ENCODE measurements at regions not wholly inside any gene's neighbourhood (a gene's known extent, or its start where the extent isn't known, plus 50 kb on each side); places are given as distances from the start of the nearest gene placed in this dataset.

DNA sequence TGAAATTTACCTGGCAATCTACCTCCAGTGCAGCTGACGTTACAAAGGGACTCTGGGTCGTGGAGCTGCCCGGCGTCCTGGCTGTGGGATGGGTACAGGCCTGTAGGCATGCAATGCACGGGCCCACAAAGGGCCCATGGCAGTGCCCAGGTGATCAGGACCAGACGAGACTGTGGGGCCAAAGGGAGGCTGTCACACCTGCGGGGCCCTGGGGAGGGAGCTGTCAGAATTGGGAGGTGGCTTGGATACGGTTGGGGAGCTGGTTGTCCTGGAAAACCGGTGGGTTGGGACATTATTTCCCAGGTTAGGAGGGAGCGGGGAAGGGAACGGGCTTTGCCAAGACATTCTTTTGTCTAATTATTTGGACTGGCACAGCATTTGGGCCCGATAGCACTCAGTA, 958.5 kb downstream of the BRD1 start:
- H3K4me3 ChIP-seq, result no peak overlapping the region
- TF ChIP-seq Cebpa-rat (IDR thresholded peaks at IDR 0.05), result no peak
- no peak overlapping the region for H3K27ac ChIP-seq
- H3K4me2 ChIP-seq, result no peak overlapping the region
- H3K27me3 ChIP-seq, result peaks cover 0 to 10% (median 0%) of the 10 kb centered on the region in 11 experiments; a peak in 5 of 22 replicates
- H3K36me3 ChIP-seq, result no peaks in the 10 kb centered on the region
- H3K4me1 ChIP-seq, result peaks cover 0 to 17% (median 15%) of the 10 kb centered on the region in 10 experiments; a peak in 12 of 20 replicates
- H3K9ac ChIP-seq, result no peak overlapping the region
- H3K9me3 ChIP-seq (replicated peaks in 1 of 11), result peaks cover 0 to 9% (median 0%) of the 10 kb centered on the region in 11 experiments; a peak in 3 of 22 replicates
- H4K20me1 ChIP-seq, result peaks cover 0 to 11% (median 0%) of the 10 kb centered on the region in 11 experiments; a peak in 3 of 22 replicates

DNA sequence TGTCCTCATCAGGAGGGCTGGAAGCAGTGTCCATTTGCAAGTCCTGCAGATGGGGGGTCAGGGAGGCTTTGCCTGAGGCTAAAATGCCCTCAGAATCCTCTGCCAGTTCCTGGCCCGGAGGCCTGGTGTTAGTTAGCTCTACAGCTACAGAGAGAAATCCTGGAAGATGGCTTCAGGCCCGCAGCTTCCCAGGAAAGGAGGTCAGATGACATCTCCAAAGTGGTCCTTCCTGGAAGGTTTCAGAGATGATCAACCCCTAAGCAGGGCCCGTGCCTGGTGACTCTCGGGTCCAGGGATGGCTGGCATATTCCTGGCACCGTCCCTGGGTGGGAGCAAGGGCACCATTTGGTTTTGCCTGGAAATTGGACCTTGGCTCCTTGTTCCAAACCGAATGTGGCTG, 959.1 kb downstream of the BRD1 start:
- H3K9ac ChIP-seq, result no peak overlapping the region
- H3K27me3 ChIP-seq, result peaks cover 0 to 10% (median 0%) of the 10 kb centered on the region in 11 experiments; a peak in 5 of 22 replicates
- no peak for TF ChIP-seq Cebpa-rat (IDR thresholded peaks at IDR 0.05)
- H3K4me2 ChIP-seq, result no peak overlapping the region
- no peak overlapping the region for H3K27ac ChIP-seq
- no peaks in the 10 kb centered on the region for H3K36me3 ChIP-seq
- no peak overlapping the region for H3K4me3 ChIP-seq
- H3K4me1 ChIP-seq, result peaks cover 0 to 17% (median 15%) of the 10 kb centered on the region in 10 experiments; a peak in 12 of 20 replicates
- peaks cover 0 to 9% (median 0%) of the 10 kb centered on the region in 11 experiments; a peak in 3 of 22 replicates for H3K9me3 ChIP-seq (replicated peaks in 1 of 11)
- H4K20me1 ChIP-seq, result peaks cover 0 to 11% (median 0%) of the 10 kb centered on the region in 11 experiments; a peak in 3 of 22 replicates

DNA sequence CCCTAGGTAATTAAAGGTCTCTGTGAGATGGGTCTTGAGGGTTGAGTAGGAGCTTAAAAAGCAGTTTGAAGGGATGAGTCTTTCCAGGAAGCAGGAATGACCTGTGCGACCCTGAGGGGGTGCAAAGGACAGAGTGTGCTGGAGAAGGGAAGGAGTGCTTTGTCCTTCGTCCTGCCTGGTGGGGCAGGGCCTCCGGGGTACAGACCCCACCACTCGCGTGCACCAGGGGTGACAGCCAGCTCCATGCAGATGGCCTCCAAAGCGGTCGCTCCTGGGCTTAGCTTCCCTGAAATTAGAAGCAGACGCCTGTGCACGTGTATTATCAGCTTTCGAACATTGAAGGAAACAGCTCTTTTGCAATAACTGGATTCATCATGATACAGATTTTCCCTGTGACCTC, 959.8 kb downstream of the BRD1 start:
- Histone ChIP-seq H3K27ac (no peak overlapping the region), H3K27me3 (peaks cover 0 to 10% (median 0%) of the 10 kb centered on the region in 11 experiments; a peak in 5 of 22 replicates), H4K20me1 (peaks cover 0 to 11% (median 0%) of the 10 kb centered on the region in 11 experiments; a peak in 3 of 22 replicates), H3K4me1 (peaks cover 0 to 17% (median 15%) of the 10 kb centered on the region in 10 experiments; a peak in 12 of 20 replicates), H3K9me3 (replicated peaks in 1 of 11) (peaks cover 0 to 9% (median 0%) of the 10 kb centered on the region in 11 experiments; a peak in 3 of 22 replicates), H3K9ac (no peak overlapping the region), H3K4me3 (no peak overlapping the region), H3K4me2 (no peak overlapping the region), H3K36me3 (no peaks in the 10 kb centered on the region)
- no peak for TF ChIP-seq Cebpa-rat (IDR thresholded peaks at IDR 0.05)

DNA sequence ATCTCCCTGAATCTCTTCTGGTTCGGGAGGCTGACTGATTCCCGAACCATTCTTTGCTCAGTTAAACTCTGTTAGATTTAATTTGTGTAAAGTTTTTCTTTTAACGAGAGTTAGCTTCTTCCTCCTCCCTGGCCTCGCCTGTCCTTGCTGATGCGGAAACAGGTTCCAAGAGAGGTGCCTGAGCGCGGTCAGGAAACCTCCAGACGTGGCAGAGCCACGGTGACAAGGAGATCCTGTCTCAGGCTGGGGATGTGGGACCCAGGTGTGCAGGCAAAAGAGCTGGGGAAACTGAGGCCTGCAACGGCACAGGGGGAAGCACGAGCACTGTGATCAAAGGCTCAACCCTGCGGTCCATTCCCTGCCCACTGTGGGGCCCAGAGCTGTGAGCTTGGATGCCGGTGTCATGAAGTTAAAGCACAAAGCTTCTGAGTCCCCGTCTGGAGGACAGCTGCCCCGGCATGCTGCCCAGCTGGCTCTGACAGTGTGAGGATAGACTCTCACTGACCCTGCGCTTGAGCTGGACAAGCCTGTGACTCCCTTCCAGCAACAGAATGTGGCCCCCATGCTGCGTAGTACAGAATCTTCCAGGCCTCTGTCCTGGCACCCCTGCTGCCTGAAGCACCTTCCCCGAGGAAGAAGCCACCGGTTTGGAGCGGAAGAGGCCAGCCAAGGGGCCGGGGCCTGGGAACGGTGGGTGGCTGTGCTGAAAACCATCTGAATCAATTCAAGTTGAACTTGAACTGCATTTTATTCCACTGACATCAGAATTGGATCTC, 960.6 kb downstream of the BRD1 start:
- H3K36me3 ChIP-seq, result no peaks in the 10 kb centered on the region
- peaks cover 0 to 13% (median 12%) of the 10 kb centered on the region in 10 experiments; a peak in 12 of 20 replicates for H3K4me1 ChIP-seq
- no peak overlapping the region for H3K4me3 ChIP-seq
- H3K9ac ChIP-seq, result no peak overlapping the region
- peaks cover 0 to 10% (median 0%) of the 10 kb centered on the region in 11 experiments; a peak in 5 of 22 replicates for H3K27me3 ChIP-seq
- peaks cover 0 to 9% (median 0%) of the 10 kb centered on the region in 11 experiments; a peak in 3 of 22 replicates for H3K9me3 ChIP-seq (replicated peaks in 1 of 11)
- TF ChIP-seq Cebpa-rat (IDR thresholded peaks at IDR 0.05), result no peak
- H3K4me2 ChIP-seq, result no peak overlapping the region
- H4K20me1 ChIP-seq, result peaks cover 0 to 11% (median 0%) of the 10 kb centered on the region in 11 experiments; a peak in 3 of 22 replicates
- no peak overlapping the region for H3K27ac ChIP-seq

DNA sequence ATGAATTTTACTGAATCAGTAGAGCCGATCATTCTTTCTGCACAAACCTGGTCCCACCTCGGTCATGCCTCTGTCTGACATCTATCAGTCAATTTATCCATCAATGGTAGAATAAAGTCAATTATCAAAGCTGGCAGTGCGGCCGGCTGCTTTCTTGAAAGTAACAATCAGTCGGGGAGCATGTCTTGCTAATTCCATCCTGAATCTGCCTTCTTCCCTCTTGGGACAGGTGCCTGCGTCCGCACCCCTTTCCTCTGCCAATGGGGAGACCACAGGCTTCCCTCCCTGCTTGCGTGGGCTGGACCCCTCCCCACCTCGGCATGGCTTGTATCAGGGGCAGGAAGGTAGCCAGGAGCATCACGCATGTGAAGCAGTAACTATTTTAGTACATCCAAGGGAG, 962.9 kb downstream of the BRD1 start:
- Histone ChIP-seq H3K27ac (no peak overlapping the region), H3K4me3 (no peak overlapping the region), H4K20me1 (peaks cover 0 to 11% (median 0%) of the 10 kb centered on the region in 11 experiments; a peak in 3 of 22 replicates), H3K9me3 (replicated peaks in 1 of 11) (peaks cover 0 to 2% (median 0%) of the 10 kb centered on the region in 11 experiments; a peak in 3 of 22 replicates), H3K27me3 (peaks cover 0 to 19% (median 9%) of the 10 kb centered on the region in 11 experiments; a peak in 11 of 22 replicates), H3K4me1 (no peaks in the 10 kb centered on the region), H3K9ac (no peak overlapping the region), H3K4me2 (no peak overlapping the region), H3K36me3 (no peaks in the 10 kb centered on the region)
- no peak for TF ChIP-seq Cebpa-rat (IDR thresholded peaks at IDR 0.05)

DNA sequence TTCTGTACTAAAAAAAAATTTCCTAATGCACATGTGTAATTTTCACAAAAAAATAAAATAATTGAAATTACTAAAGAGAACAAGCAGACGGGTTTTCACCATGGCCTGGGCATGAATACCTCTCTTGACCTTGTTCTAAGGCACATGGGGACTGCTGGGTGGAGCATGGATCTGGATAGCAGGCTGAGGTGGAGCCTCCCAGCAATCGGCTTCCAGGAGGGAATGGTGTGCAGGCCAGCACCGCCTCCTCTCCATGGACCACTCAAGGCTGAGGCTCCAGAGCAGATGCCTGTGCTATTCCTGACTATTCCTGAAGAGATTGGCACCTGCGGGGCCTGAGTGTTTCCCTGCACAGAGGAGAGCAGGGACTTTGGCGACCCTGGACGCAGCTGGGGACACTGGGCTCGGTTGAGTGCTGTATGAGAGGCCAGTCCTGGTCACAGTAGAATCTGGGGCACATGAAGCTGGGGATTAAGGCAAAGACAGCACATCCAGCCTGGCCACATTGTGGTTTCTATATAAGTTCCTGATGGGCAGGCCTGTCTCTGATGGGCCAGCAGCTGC, 963.6 kb downstream of the BRD1 start:
- Histone ChIP-seq H3K27ac (no peak overlapping the region), H3K36me3 (no peaks in the 10 kb centered on the region), H3K4me1 (no peaks in the 10 kb centered on the region), H3K27me3 (peaks cover 0 to 24% (median 10%) of the 10 kb centered on the region in 11 experiments; a peak in 12 of 22 replicates), H3K4me2 (no peak overlapping the region), H4K20me1 (peaks cover 0 to 11% (median 0%) of the 10 kb centered on the region in 11 experiments; a peak in 3 of 22 replicates), H3K9me3 (replicated peaks in 1 of 11) (no peaks in the 10 kb centered on the region), H3K4me3 (no peak overlapping the region), H3K9ac (no peak overlapping the region)
- TF ChIP-seq Cebpa-rat (IDR thresholded peaks at IDR 0.05), result no peak

DNA sequence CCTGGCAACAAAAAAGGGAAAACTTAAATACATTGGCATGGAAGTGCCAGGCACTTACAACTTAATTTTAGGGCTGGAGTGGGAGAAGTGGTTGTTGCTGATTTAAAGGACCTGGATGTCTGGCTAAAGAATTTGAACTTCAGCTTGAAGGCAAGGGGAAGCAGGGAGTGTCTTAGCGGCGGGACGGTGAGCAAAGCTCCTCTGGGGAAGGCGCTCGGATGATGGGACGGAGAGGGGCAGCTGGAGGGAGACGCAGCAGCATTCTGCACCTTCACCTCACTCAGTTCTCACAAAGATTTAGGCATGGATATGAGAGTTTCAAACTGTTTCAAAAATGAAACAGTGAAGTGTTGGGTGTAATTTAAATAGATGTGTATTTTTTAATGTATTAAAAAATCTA, 967.1 kb downstream of the BRD1 start:
- Histone ChIP-seq H3K9ac (no peak overlapping the region), H3K4me3 (no peak overlapping the region), H3K4me1 (no peaks in the 10 kb centered on the region), H3K36me3 (no peaks in the 10 kb centered on the region), H3K4me2 (no peak overlapping the region), H3K9me3 (replicated peaks in 1 of 11) (no peaks in the 10 kb centered on the region), H3K27ac (no peak overlapping the region), H4K20me1 (peaks cover 0 to 4% (median 0%) of the 10 kb centered on the region in 11 experiments; a peak in 2 of 22 replicates), H3K27me3 (peaks cover 8 to 51% (median 42%) of the 10 kb centered on the region in 11 experiments; a peak in 21 of 22 replicates)
- no peak for TF ChIP-seq Cebpa-rat (IDR thresholded peaks at IDR 0.05)

DNA sequence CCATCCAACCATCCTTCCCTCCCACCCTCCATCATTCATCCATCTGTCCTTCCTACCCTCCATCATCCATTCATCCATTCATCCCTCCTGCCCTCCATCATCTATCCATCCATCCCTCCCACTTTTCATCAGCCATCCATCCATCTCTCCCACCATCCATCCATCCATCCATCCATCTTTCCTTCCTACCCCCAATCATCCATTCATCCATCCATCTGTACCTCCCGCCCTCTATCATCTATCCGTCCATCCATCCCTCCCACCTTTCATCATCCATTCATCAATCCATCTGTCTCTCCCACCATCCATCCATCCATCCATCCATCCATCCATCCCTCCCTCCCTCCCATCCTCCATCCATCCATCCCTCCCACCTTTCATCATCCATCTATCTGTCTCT, 968.8 kb downstream of the BRD1 start:
- no peak overlapping the region for H3K9ac ChIP-seq
- H3K36me3 ChIP-seq, result no peaks in the 10 kb centered on the region
- peaks cover 8 to 51% (median 42%) of the 10 kb centered on the region in 11 experiments; a peak in 21 of 22 replicates for H3K27me3 ChIP-seq
- no peak overlapping the region for H3K4me2 ChIP-seq
- no peaks in the 10 kb centered on the region for H3K4me1 ChIP-seq
- H3K4me3 ChIP-seq, result no peak overlapping the region
- no peak overlapping the region for H3K27ac ChIP-seq
- H4K20me1 ChIP-seq, result peaks cover 0 to 4% (median 0%) of the 10 kb centered on the region in 11 experiments; a peak in 2 of 22 replicates
- no peak for TF ChIP-seq Cebpa-rat (IDR thresholded peaks at IDR 0.05)
- no peaks in the 10 kb centered on the region for H3K9me3 ChIP-seq (replicated peaks in 1 of 11)

DNA sequence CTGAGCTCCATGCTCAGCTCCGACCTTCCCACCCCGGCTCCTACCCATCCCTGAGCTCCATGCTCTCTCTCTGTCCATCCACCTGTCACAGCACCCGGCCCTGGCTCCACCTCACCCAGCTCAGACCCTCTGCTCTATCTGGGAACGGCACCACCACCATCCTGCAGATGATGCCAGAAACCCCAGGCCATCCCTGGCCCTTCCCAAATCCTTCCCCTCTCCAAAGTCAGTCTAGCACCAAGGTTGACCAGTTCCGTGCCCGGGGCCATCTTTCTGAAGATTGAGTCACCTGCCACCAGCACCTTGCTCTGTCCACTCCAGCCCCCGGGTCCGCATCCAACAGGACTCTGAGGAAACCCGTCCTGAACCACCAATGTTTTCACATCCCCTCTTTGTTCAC, 969.6 kb downstream of the BRD1 start:
- H3K27me3 ChIP-seq, result peaks cover 8 to 51% (median 42%) of the 10 kb centered on the region in 11 experiments; a peak in 21 of 22 replicates

More for the DNA sequence above, 969.6 kb downstream of the BRD1 start:
- Histone ChIP-seq H3K4me3 (no peak overlapping the region), H3K9me3 (replicated peaks in 1 of 11) (no peaks in the 10 kb centered on the region), H4K20me1 (peaks cover 0 to 4% (median 0%) of the 10 kb centered on the region in 11 experiments; a peak in 2 of 22 replicates), H3K4me2 (no peak overlapping the region), H3K9ac (no peak overlapping the region), H3K27ac (no peak overlapping the region), H3K4me1 (peaks cover 0 to under 1% (median 0%) of the 10 kb centered on the region in 10 experiments; a peak in 3 of 20 replicates), H3K36me3 (no peaks in the 10 kb centered on the region)
- TF ChIP-seq Cebpa-rat (IDR thresholded peaks at IDR 0.05), result no peak
